ENCODE measurements at regions not wholly inside any gene's neighbourhood (a gene's known extent, or its start where the extent isn't known, plus 50 kb on each side); places are given as distances from the start of the nearest gene placed in this dataset.
"Not testable (repeated sequence)": the region's sequence is repeated elsewhere in the genome, so short reads cannot be mapped to it uniquely, and the experiment has no call there.

GRCh38 chr11:11755871-11756270 lies 85.9 kb upstream of the USP47 start:
- no peak for DNase-seq

GRCh38 chr11:11752679-11753078 lies 89.1 kb upstream of the USP47 start:
- DNase-seq = no peak

DNA sequence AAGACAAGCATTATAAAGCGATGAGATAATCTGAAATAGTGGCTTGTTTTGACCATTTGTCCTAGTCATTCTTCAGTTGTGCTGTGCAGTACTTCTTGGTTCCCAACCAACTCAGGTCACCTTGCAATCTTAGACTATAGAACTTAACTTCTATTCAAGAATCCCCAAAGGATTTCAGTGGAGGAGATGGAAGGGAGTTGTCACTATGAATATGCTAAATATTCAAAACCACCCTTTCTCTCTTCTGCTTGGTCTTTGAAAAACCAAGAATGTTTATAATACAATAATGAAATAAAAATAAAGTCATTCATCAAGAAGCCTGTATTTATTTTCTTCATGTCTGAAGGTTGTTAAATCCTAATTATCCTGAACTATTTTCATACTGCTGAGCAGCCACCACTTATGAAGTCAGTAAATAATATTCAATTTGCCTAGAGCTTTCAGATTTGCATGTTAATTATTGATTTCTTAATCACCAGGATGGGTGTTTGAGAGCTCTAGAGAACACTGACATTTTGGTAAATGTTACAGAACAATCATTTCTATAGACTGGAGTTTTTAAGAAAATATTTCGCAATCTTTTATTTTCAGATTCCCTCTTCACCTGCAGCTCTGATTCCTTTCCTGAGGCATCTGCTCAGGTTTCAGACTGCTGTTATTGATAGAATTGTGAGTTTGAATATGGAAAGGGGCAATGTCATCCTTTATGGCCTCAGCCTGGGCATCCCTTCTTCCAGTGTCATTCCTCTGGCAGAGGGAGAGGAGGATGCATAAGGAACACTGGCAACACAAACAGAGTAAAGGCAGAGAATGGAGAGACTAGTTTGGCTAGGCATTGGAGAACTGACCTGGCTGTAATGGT lies 91.5 kb upstream of the USP47 start:
- no peak for DNase-seq

DNA sequence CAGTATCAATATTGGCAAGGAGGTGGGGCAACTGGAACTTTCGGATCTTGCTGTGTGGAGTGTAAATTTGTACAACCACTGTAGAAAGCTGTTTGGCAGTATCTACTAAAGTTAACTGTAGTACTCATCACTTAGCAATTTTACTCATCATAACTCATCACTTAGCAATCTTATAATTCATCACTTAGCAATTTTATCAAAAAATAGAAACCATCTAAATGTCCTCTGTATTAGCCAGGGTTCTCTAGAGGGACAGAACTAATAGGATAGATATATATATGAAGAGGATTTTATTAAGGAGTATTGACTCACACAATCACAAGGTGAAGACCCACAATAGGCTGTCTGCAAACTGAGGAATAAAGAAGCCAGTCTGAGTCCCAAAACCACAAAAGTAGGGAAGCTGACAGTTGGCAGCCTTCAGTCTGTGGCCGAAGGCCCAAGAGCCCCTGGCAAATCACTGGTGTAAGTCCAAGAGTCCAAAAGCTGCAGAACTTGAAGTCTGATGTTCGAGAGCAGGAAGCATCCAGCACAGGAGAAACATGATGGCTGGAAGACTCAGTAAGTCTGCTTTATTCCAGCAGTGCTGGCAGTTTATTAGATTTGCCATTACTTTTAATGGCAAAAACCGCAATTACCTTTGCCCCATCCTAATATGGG lies 92.9 kb upstream of the USP47 start:
- no peak for DNase-seq

- DNase-seq = no peak
Observed at GRCh38 chr11:11747570-11747969, 94.2 kb upstream of the USP47 start.

GRCh38 chr11:11746449-11746848 lies 95.3 kb upstream of the USP47 start:
- DNase-seq = no peak

DNA sequence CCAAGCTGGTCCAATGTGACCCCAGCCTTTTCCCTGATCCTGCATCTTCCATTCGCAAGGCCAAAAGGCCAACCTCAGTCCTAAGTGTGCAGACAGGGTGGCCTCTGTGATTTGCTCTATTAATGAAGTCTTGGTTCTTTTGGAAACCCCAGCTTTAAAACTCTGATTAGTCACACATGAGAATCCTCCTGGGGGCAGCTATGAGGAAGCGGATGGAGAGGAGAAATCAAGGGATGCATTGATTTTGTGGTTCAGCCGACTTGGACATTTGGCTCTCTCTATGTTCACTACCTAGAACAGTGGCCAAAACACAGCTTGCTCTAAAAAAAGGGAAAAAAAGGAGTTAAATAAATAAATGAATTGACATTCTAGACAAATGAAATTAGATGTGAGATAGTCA lies 98.6 kb upstream of the USP47 start:
- no peak for DNase-seq

DNA sequence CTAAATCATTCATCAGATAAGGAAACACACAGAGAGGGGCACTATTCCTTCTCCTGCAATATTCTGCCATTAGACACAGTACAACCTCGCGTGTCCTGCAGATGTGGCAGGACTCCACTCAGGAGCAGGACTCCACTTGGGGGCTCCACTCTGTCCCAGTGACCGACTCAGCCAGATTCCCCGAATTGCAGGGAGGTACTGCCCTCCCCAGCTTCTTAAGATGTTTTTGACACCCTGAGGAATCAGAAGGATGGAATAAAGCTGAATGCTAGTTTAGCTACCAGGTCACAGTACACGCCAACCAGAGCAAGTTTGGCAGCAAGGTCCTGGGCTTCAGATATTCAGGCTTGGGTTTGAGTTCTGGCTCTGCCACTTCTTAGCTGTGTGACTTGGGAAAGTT lies 99.3 kb upstream of the USP47 start:
- DNase-seq = no peak

DNA sequence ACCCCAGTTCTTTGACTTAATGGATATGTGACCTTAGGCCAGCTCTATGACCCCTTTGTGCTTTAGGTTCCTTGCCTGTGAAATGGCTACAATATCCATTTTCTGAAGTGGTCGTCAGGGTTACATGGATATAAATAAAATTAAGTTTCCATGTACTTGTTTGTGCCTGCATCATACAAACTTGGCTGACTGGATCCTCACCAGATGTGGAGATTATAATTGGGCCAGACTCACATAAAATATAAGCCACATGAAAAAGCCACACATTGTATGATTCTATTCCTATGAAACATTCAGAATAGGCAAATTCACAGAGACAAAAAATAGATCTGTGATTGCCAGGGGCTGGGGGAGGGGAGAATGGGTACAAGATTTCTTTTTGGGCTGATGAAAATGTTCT lies 100.9 kb upstream of the USP47 start:
- no peak for DNase-seq

GRCh38 chr11:11740073-11740702 lies 101.6 kb upstream of the USP47 start:
- DNase-seq = no peak

DNA sequence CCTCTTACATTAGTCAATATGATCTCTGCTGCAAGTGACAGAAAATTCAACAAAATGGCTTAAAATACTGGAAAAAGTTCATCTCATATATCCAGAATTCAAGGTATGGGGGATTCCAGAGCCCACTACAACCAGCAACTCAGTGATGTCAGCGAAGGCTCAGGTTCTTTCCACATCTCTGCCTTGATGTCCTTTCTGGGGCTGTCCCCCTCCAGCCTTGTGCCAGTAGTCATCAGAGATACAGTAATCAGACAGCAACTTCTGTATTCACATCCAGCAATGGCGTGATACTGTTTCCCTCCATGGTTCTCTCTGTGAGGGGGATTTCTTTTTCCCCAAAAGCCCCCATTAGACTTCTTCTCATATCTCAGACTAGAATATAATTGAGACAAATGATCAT lies 103.4 kb upstream of the USP47 start:
- no peak for DNase-seq

- DNase-seq = no peak
Observed at GRCh38 chr11:11735586-11735985, 106.2 kb upstream of the USP47 start.

GRCh38 chr11:11733246-11733747 lies 108.5 kb upstream of the USP47 start:
- DNase-seq = no peak

GRCh38 chr11:11732116-11732515 lies 109.7 kb upstream of the USP47 start:
- no peak for DNase-seq

GRCh38 chr11:11731311-11732083 lies 109.7 kb upstream of the GALNT18 start:
- no peak for DNase-seq

DNA sequence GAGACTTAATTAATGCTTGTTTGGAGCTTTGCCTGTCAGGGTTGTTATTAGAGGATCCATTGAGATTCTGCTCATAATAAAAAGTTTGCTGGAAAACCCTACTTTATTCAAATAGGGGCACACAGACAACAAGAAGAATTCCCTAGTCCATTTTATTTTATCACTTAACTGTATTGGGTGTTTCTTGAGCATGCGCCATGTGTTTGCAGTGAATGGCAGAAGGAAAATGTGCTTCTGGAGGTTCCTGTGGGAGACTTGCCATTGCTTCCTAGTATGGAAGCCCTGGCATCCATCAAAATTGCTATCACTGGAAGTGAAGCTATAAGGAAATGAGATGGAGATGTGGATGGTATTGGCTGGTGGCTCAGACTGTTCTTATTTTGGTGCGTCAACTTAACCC lies 106.6 kb upstream of the GALNT18 start:
- DNase-seq = no peak

GRCh38 chr11:11725438-11725837 lies 103.6 kb upstream of the GALNT18 start:
- DNase-seq = no peak

DNA sequence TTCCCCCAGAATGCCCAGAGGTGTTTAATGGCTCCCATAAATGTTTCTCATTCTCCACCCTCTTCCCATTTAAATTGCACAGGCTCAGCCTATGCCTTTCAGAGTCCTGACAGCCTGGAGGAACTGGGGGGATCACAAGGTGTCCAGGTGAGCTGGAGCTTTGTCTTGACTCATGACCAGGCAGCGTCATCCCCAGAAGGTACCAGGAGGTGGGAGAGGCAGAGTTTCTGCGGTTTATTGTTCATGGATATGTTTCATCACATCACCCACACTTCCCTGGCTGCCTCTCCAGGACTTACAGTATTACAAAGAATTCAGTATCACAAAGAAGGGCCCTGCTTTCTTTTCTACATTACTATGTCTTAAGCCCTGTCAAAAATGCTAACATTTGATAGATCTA lies 103.2 kb upstream of the GALNT18 start:
- DNase-seq = no peak

GRCh38 chr11:11722861-11723260 lies 101.1 kb upstream of the GALNT18 start:
- DNase-seq = no peak

DNA sequence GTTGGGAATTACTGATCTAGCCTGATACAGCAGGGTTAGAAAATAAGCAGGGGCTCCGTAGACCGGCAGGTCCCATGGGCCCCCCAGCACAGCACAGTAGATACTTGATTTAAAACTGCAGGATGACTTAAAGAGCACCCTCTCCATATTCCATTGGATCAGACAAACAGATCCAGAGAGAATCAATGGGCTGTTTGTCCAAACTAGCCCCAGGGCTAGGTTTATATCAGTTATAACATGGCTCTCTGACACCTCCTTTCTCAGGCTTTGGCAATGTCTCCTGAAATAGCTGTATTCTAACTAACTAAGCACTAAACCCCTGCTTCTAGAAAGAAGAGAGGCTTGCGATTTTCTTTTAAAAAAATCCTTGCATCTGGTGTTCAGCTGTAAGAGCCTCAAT lies 100.4 kb upstream of the GALNT18 start:
- no peak for DNase-seq

DNA sequence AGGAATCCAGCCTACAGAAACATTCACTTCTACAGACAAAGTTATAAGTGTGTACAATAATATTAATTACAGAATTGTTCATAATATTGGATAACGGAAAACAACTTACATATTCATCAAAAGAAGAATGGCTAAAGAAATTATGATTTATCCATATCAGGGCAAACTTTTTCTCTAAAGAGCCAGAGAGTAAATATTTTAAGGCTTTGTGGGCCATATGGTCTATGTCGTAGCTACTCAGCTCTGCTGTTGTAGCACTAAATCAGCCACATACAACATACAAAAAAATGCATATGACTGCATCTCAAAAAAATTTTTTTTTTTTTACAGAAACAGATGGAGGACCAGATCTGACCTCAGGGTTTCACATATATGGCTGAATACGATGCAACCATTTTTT lies 96.7 kb upstream of the GALNT18 start:
- DNase-seq = no peak

DNA sequence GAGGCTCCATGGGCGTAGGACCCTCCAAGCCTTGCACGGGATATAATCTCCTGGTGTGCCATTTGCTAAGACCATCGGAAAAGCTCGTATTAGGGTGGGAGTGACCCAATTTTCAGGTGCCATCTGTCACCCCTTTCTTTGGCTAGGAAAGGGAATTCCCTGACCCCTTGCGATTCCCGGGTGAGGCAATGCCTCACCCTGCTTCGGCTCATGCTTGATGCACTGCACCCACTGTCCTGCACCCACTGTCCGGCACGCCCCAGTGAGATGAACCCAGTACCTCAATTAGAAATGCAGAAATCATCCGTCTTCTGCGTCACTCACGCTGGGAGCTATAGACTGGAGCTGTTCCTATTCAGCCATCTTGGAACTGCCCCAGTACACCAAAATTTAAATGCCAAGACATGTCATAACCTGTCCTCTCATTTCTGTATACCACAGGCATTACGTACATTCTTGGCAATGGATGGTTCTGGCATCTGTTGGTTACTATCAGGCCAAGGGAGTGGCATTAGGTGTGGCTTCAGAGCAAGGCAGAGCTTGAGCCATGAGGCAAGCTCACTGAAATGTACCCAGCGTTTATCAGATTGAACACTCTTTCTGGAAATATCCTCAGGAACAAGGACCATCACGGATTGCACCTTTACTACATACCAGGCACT lies 95.4 kb upstream of the GALNT18 start:
- no peak for DNase-seq

GRCh38 chr11:11715075-11715474 lies 93.3 kb upstream of the GALNT18 start:
- not testable (repeated sequence) for DNase-seq
